ENCODE measurements at regions not wholly inside any gene's neighbourhood (a gene's known extent, or its start where the extent isn't known, plus 50 kb on each side); places are given as distances from the start of the nearest gene placed in this dataset.

DNA sequence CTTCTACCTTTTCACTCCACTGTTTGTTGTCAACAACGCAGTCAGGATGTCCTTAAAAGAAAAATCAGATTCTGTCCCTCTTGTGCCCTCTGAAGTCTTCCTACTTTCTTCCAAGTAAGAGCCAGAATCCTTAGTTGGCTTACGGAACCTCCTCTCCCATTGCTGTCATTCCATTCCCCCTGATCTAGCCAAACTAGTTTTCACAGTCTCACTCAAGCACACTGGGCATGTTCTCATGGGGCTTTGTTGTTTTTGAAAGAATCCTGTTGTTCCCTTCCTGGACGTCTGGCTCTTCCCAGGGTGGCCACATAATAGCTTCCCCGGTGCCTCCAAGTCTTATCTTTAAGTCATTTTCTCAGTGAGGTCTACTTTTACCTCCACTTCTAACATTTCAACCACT, 158.6 kb upstream of the ELAC2 start:
- no peak for TF ChIP-seq REST (IDR thresholded peaks at IDR 0.05; ENCODE audit: insufficient read depth in 1 of 2, low read depth in 2 of 2, low read length in 2 of 2)
- no peak for TF ChIP-seq POLR2AphosphoS5 (IDR thresholded peaks at IDR 0.05; ENCODE audit: low read depth, low read length)
